Brain microvascular endothelial cell (primary cell): ENCODE measurements at regions not wholly inside any gene's neighbourhood (a gene's known extent, or its start where the extent isn't known, plus 50 kb on each side); places are given as distances from the start of the nearest gene placed in this dataset.

Source experiments
- DNase-seq: peaks from one replicate; pipeline ENCODE4 v3.0.0-alpha.2; 2020
- H3K27ac ChIP-seq: fragments of 250-450 bp; sonication (Bioruptor Pico); 2 replicates; pipeline ENCODE4 v1.5.1; 2020; ENCODE audit warnings: mild to moderate bottlenecking, moderate library complexity
- H3K27me3 ChIP-seq: fragments of 250-450 bp; sonication (Bioruptor Pico); replicated peaks from 2 replicates; pipeline ENCODE4 v1.5.1; 2020; ENCODE audit warnings: mild to moderate bottlenecking
- H3K36me3 ChIP-seq: fragments of 250-450 bp; sonication (Bioruptor Pico); replicated peaks from 2 replicates; pipeline ENCODE4 v1.5.1; 2020; ENCODE audit warnings: mild to moderate bottlenecking
- H3K4me3 ChIP-seq: 2 replicates; pipeline ENCODE4 v1.5.1; 2011; ENCODE audit warnings: low read depth, mild to moderate bottlenecking, control low read depth, low read length, moderate library complexity
- CTCF ChIP-seq: IDR thresholded peaks from 2 replicates; pipeline ENCODE4 v1.5.1; 2011; ENCODE audit warnings: low read depth, mild to moderate bottlenecking, moderate library complexity, low read length, control low read depth, inconsistent platforms; ENCODE audit errors: missing control alignments
- in situ Hi-C: cut with HindIII; loops from 2 replicates; pipeline ENCODE4 v1.10.0; 2017; ENCODE audit warnings: low sequenced_read_pairs, low pct_ligation_motif_present

GRCh38 chr2:236675526-236675925 is 105.9 kb downstream of the ACKR3 start:
- no peak for TF ChIP-seq CTCF
- in situ Hi-C loops, result no loop called here

DNA sequence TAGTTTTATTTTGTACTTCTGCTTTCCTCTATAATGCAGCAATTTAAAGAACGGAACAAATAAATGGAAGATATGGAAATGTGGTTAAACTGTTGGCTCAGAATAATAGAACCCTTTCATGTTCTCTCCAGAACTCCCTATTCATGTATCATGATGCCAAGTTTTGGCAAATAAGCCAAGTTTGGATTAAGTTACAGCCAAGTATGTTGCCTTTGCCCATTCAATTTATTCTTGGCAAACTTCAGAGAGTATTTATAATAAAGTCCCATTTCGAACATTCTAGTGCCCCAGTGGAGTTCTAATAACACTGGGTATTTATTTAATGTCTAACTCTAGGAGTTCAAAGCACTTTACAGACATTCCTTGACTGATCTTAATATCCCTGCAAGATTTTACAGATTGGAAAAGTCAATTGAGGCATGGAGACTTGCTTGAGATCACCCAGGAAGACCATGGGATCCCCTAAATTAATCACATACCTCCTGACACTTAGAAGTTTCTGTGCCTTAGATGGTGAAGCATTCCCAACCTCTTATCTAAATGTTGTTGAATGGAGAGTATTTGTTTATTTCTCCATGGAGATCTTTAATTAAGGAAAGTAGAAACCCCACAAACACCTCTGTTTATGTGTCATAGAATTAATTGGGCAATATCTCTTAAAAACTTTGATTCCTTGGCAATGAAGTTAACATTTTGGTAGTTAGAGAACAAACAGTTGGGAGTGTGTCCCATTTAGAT is 106.7 kb downstream of the ACKR3 start:
- H3K4me3 ChIP-seq, result no peak overlapping the region
- TF ChIP-seq CTCF, result no peak
- in situ Hi-C loops, result no loop called here
- no peak for DNase-seq
- no peaks in the 10 kb centered on the region for H3K36me3 ChIP-seq
- H3K27ac ChIP-seq, result no peak overlapping the region
- H3K27me3 ChIP-seq, result no peaks in the 10 kb centered on the region

More at GRCh38 chr2:236675526-236675925, 105.9 kb downstream of the ACKR3 start:
- no peak for DNase-seq
- H3K4me3 ChIP-seq, result no peak overlapping the region
- H3K27ac ChIP-seq, result no peak overlapping the region
- no peaks in the 10 kb centered on the region for H3K36me3 ChIP-seq
- H3K27me3 ChIP-seq, result no peaks in the 10 kb centered on the region

GRCh38 chr2:236677368-236677767 is 107.7 kb downstream of the ACKR3 start:
- no peak overlapping the region for H3K4me3 ChIP-seq
- TF ChIP-seq CTCF, result no peak
- no peaks in the 10 kb centered on the region for H3K36me3 ChIP-seq
- DNase-seq, result no peak
- no peaks in the 10 kb centered on the region for H3K27me3 ChIP-seq
- H3K27ac ChIP-seq, result no peak overlapping the region
- in situ Hi-C loops, result no loop called here

- Histone ChIP-seq H3K4me3 (no peak overlapping the region), H3K27me3 (no peaks in the 10 kb centered on the region), H3K27ac (no peak overlapping the region), H3K36me3 (no peaks in the 10 kb centered on the region)
- in situ Hi-C loops, result no loop called here
- DNase-seq, result no peak
- TF ChIP-seq CTCF, result no peak
Measured at GRCh38 chr2:236678307-236678975, 108.8 kb downstream of the ACKR3 start.

DNA sequence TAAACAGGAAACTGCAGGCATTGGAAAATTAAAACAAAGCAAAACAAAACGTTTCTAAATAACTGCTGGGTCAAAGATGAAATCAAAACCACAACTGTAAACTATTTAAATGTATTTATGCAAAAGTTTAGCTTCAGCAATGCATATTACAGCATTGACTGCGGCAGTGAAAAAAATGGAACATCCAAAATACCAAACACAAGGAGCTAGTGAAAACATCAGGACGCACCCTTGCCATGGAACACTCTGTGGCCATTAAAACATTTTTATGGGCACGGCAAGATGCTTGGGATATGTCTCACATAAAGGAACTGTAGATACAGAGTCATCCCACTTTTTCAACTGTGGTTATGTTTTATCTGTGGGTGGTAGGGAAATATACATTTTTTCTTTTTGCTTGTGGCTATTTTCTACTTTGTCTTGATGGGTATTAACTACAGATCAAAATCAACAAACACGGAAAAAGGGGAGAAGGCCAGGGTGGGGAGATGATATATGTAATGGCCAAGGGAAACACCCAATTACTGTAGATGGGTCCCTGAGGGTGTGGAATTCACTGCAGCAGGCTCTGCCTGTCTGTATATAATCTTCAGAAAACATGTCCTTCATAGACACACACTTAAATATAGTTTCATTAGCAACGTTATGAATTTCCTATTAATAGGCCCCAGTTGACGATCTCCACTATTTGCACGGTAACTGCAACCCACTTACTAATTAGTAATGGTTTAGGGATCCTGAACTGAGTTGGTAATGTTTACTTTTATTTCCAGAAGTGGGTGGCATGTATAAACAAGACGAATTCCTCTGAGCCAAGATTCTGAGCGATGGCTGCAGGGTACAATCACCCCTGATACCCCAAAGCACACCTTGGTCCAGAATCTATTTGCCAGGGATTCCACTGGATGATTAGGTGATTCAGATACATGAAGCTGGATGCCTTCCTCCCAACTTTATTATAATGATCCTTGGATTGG is 110.5 kb downstream of the ACKR3 start:
- no peaks in the 10 kb centered on the region for H3K27me3 ChIP-seq
- no peaks in the 10 kb centered on the region for H3K36me3 ChIP-seq
- in situ Hi-C loops, result no loop called here
- no peak for TF ChIP-seq CTCF
- no peak overlapping the region for H3K27ac ChIP-seq
- H3K4me3 ChIP-seq, result no peak overlapping the region
- peak; percentile 68 for DNase-seq
